GM23248 (cell line): ENCODE measurements at regions not wholly inside any gene's neighbourhood (a gene's known extent, or its start where the extent isn't known, plus 50 kb on each side); places are given as distances from the start of the nearest gene placed in this dataset.

Experiments used
- DNase-seq: peaks from one replicate; pipeline ENCODE4 v3.0.0-alpha.2; 2015
- H2AFZ ChIP-seq: fragments of 200-600 bp; sonication (generic); 2 replicates; pipeline ENCODE4 v1.6.1; 2016; ENCODE audit warnings: antibody characterized with exemption
- H3F3A ChIP-seq: fragments of 200-600 bp; sonication (generic); 2 replicates; pipeline ENCODE4 v1.6.1; 2016; ENCODE audit warnings: mild to moderate bottlenecking, antibody characterized with exemption, mixed run types; ENCODE audit not compliant: insufficient read depth
- H3K27ac ChIP-seq: fragments of 200-600 bp; sonication (generic); 2 replicates; pipeline ENCODE4 v1.5.1; 2016; ENCODE audit warnings: mild to moderate bottlenecking
- H3K27me3 ChIP-seq: fragments of 200-600 bp; sonication (generic); replicated peaks from 2 replicates; pipeline ENCODE4 v1.6.1; 2016; ENCODE audit warnings: mild to moderate bottlenecking; ENCODE audit not compliant: insufficient read depth
- H3K36me3 ChIP-seq: fragments of 200-600 bp; sonication (generic); 2 replicates; pipeline ENCODE4 v1.6.1; 2016; ENCODE audit warnings: low read depth, mild to moderate bottlenecking
- H3K4me1 ChIP-seq: fragments of 200-600 bp; sonication (generic); 2 replicates; pipeline ENCODE4 v1.6.1; 2016; ENCODE audit warnings: mild to moderate bottlenecking; ENCODE audit not compliant: insufficient read depth
- H3K4me2 ChIP-seq: fragments of 200-600 bp; sonication (generic); one replicate; pipeline ENCODE4 v1.6.1; 2016; ENCODE audit warnings: mild to moderate bottlenecking; ENCODE audit not compliant: unreplicated experiment
- H3K4me3 ChIP-seq: fragments of 200-600 bp; sonication (generic); 2 replicates; pipeline ENCODE4 v1.5.1; 2016; ENCODE audit warnings: mild to moderate bottlenecking
- H3K79me2 ChIP-seq: fragments of 200-600 bp; sonication (generic); 2 replicates; pipeline ENCODE4 v1.6.1; 2016; ENCODE audit warnings: mild to moderate bottlenecking; ENCODE audit not compliant: insufficient read depth
- H3K9ac ChIP-seq: fragments of 200-600 bp; sonication (generic); 2 replicates; pipeline ENCODE4 v1.6.1; 2016; ENCODE audit warnings: mild to moderate bottlenecking
- H3K9me2 ChIP-seq: fragments of 200-600 bp; sonication (generic); 2 replicates; pipeline ENCODE4 v1.6.1; 2016; ENCODE audit warnings: mixed run types, mild to moderate bottlenecking, moderate library complexity; ENCODE audit not compliant: insufficient read depth
- H3K9me3 ChIP-seq: fragments of 200-600 bp; sonication (generic); one replicate; pipeline ENCODE4 v1.6.1; 2017; ENCODE audit warnings: low read depth
- H4K20me1 ChIP-seq: fragments of 200-600 bp; sonication (generic); 2 replicates; pipeline ENCODE4 v1.6.0; 2016; ENCODE audit not compliant: insufficient read depth
- EZH2 ChIP-seq: fragments of 200-600 bp; sonication (generic); IDR thresholded peaks from 2 replicates; pipeline ENCODE4 v1.6.1; 2018; ENCODE audit warnings: antibody characterized with exemption, mild to moderate bottlenecking; ENCODE audit not compliant: insufficient read depth, poor library complexity, severe bottlenecking
- EZH2phosphoT487 ChIP-seq: fragments of 200-600 bp; sonication (generic); IDR thresholded peaks from 2 replicates; pipeline ENCODE4 v1.6.1; 2018; ENCODE audit warnings: antibody characterized with exemption, moderate library complexity, mild to moderate bottlenecking, low read depth; ENCODE audit not compliant: insufficient read depth
- WGBS, 2 experiments: methylation state at CpG; one replicate each; pipeline ENCODE4 v1.1.6; 2015 to 2017; ENCODE audit warnings: low lambda C conversion rate in 2 of 2, low coverage in 1 of 2; ENCODE audit errors: missing lambda C conversion rate in 2 of 2; 5-methylcytosine and 5-hydroxymethylcytosine counted together
- in situ Hi-C: fragments of 300-500 bp; cut with MboI; formaldehyde crosslinking; loops from 2 replicates; pipeline ENCODE4 v1.15.0; 2020

GRCh38 chr12:25759752-25760151, 198.7 kb upstream of the RASSF8 start:
- Histone ChIP-seq H3K9me3 (no peaks in the 10 kb centered on the region), H3K9ac (no peak overlapping the region), H2AFZ (no peak overlapping the region), H3K27ac (no peak overlapping the region), H3K36me3 (no peaks in the 10 kb centered on the region), H3K4me2 (peak overlapping the region; percentile 11), H3K4me3 (no peak overlapping the region), H3K9me2 (no peaks in the 10 kb centered on the region), H3K79me2 (no peaks in the 10 kb centered on the region), H3K4me1 (peaks cover 18% of the 10 kb centered on the region), H4K20me1 (no peaks in the 10 kb centered on the region), H3F3A (peaks cover 17% of the 10 kb centered on the region), H3K27me3 (no peaks in the 10 kb centered on the region)
- WGBS, 2 experiments = 72 to 73% methylated on average over 2 of the region's 2 CpGs
- in situ Hi-C loops = no loop called here
- TF ChIP-seq EZH2 = no peak
- TF ChIP-seq EZH2phosphoT487 = no peak
- DNase-seq = no peak

DNA sequence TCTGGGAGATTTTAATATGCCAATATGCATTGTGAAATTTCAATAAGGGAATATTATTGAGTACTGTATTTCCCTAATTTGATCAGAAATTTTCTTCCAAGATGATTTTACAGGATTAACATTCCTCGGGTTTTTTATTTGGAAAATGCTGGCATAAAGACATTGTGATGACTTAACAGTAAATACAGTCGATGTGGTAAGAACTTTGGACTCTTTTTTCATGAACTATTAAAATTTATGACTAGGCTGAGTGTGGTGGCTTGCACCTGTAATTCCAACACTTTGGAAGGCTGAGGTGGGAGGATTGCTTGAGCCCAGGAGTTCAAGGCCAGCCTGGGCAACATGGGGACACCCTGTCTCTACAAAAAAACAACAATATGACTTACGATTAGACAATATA, 197.1 kb upstream of the RASSF8 start:
- H3K27ac ChIP-seq = no peak overlapping the region

DNA sequence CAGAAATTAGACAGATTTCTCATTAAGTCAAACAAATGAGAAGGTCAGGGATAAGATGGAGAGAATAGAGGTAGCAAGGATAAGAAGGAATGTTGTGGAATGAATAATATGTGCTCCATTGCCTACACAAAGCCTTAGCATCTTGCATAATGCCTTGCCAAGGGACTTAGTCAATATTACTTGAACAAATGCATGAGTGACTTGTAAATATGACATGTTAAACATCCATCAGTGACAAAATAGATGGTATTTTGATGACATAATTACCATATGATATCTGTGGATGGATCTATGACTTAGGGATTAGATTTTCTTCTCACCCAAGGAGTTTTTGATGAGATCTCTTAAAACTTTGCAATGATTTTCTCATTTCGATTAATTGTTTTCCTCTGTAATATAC, 194.1 kb upstream of the RASSF8 start:
- Histone ChIP-seq H3K36me3 (no peaks in the 10 kb centered on the region), H2AFZ (no peak overlapping the region), H3K9ac (no peak overlapping the region), H3K4me2 (no peak overlapping the region), H3F3A (peaks cover 50% of the 10 kb centered on the region), H3K79me2 (no peaks in the 10 kb centered on the region), H3K4me1 (peaks cover 46% of the 10 kb centered on the region), H3K9me3 (no peaks in the 10 kb centered on the region), H3K27ac (no peak overlapping the region), H3K9me2 (no peaks in the 10 kb centered on the region), H4K20me1 (no peaks in the 10 kb centered on the region), H3K4me3 (no peak overlapping the region), H3K27me3 (no peaks in the 10 kb centered on the region)
- 100% methylated on average over 1 of the region's 1 CpG for WGBS, 2 experiments
- no peak for TF ChIP-seq EZH2phosphoT487
- TF ChIP-seq EZH2 = no peak
- DNase-seq = peak; percentile 36
- in situ Hi-C loops = no loop called here

More for the DNA sequence above, 197.1 kb upstream of the RASSF8 start:
- no peak overlapping the region for H3K4me3 ChIP-seq
- TF ChIP-seq EZH2phosphoT487 (no peak), EZH2 (no peak)
- H3K9ac ChIP-seq = no peak overlapping the region
- peaks cover 25% of the 10 kb centered on the region for H3F3A ChIP-seq
- no peak overlapping the region for H3K4me2 ChIP-seq
- no peaks in the 10 kb centered on the region for H3K9me3 ChIP-seq
- no peaks in the 10 kb centered on the region for H3K36me3 ChIP-seq
- H3K9me2 ChIP-seq = no peaks in the 10 kb centered on the region
- H3K4me1 ChIP-seq = peaks cover 24% of the 10 kb centered on the region
- 26 to 31% methylated on average over 3 of the region's 3 CpGs for WGBS, 2 experiments
- no peak for DNase-seq
- no peaks in the 10 kb centered on the region for H4K20me1 ChIP-seq
- in situ Hi-C loops = no loop called here
- H3K27me3 ChIP-seq = no peaks in the 10 kb centered on the region
- no peaks in the 10 kb centered on the region for H3K79me2 ChIP-seq
- H2AFZ ChIP-seq = no peak overlapping the region

- H3K27ac ChIP-seq = no peak overlapping the region
- no peaks in the 10 kb centered on the region for H3K9me2 ChIP-seq
- no peak for TF ChIP-seq EZH2
- TF ChIP-seq EZH2phosphoT487 = no peak
- 62 to 64% methylated on average over 3 of the region's 3 CpGs for WGBS, 2 experiments
- no peaks in the 10 kb centered on the region for H3K36me3 ChIP-seq
- H3K4me2 ChIP-seq = no peak overlapping the region
- in situ Hi-C loops = no loop called here
- H3K79me2 ChIP-seq = no peaks in the 10 kb centered on the region
- no peaks in the 10 kb centered on the region for H4K20me1 ChIP-seq
- no peak overlapping the region for H3K9ac ChIP-seq
- H3K4me3 ChIP-seq = no peak overlapping the region
- H2AFZ ChIP-seq = no peak overlapping the region
- H3F3A ChIP-seq = peaks cover 48% of the 10 kb centered on the region
- H3K9me3 ChIP-seq = no peaks in the 10 kb centered on the region
- H3K4me1 ChIP-seq = peaks cover 44% of the 10 kb centered on the region
- no peaks in the 10 kb centered on the region for H3K27me3 ChIP-seq
- DNase-seq = no peak
Measured at GRCh38 chr12:25764892-25765291, 193.6 kb upstream of the RASSF8 start.

GRCh38 chr12:25767606-25768005, 190.9 kb upstream of the RASSF8 start:
- Histone ChIP-seq H3K27me3 (no peaks in the 10 kb centered on the region), H3K4me3 (no peak overlapping the region), H3K27ac (peak overlapping the region; percentile 42), H3K4me1 (peaks cover 38% of the 10 kb centered on the region), H3F3A (peaks cover 50% of the 10 kb centered on the region), H3K79me2 (no peaks in the 10 kb centered on the region), H4K20me1 (no peaks in the 10 kb centered on the region), H3K9ac (no peak overlapping the region), H3K4me2 (peak overlapping the region; percentile 76), H3K9me3 (no peaks in the 10 kb centered on the region), H3K9me2 (no peaks in the 10 kb centered on the region), H2AFZ (no peak overlapping the region), H3K36me3 (no peaks in the 10 kb centered on the region)
- TF ChIP-seq EZH2 (no peak), EZH2phosphoT487 (no peak)
- WGBS, 2 experiments = 0 to 4% methylated on average over 1 of the region's 1 CpG
- peak; percentile 77 for DNase-seq
- in situ Hi-C loops = no loop called here
